CD4-positive, alpha-beta T cell treated with Interleukin-21 for 1 hour (primary cell): ENCODE measurements at regions not wholly inside any gene's neighbourhood (a gene's known extent, or its start where the extent isn't known, plus 50 kb on each side); places are given as distances from the start of the nearest gene placed in this dataset.

Experiments
- DNase-seq: peaks from one replicate; pipeline ENCODE4 v3.0.0-alpha.2; 2020

DNA sequence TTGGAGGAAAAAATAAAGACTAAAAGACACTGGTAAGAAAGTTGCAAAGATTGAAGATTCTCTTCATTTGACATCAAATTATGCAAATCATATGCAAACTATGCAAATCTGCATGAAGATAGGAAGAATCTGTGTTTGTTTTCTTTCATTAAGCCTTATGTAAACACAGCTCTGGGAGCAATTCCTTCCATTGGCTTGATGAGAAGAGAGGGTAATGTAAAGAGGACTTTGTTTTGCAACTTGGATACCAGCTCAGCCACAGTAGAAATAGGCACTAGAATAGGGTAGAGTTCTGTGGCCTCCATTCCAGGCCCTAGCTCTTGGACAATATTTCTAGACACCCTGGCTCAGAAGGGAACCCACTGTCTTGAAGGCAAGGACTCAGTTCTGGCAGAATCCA is 388.4 kb upstream of the RASGEF1B start:
- no peak for DNase-seq

DNA sequence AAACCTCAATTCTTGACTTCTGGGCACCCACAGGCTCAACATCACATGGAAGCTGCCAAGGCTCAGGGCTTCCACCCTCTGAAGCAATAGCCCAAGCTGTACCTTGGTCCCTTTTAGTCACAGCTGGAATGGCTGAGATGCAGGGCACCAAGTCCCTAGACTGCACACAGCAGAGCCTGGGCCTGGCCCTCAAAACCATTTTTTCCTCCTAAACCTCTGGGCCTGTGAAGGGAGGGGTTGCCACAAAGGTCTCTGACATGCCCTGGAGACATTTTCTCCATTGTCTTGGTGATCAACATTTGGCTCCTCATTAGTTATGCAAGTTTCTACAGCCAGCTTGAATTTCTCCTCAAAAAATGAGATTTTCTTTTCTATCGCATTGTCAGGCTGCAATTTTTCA is 382.7 kb upstream of the RASGEF1B start:
- DNase-seq: no peak

DNA sequence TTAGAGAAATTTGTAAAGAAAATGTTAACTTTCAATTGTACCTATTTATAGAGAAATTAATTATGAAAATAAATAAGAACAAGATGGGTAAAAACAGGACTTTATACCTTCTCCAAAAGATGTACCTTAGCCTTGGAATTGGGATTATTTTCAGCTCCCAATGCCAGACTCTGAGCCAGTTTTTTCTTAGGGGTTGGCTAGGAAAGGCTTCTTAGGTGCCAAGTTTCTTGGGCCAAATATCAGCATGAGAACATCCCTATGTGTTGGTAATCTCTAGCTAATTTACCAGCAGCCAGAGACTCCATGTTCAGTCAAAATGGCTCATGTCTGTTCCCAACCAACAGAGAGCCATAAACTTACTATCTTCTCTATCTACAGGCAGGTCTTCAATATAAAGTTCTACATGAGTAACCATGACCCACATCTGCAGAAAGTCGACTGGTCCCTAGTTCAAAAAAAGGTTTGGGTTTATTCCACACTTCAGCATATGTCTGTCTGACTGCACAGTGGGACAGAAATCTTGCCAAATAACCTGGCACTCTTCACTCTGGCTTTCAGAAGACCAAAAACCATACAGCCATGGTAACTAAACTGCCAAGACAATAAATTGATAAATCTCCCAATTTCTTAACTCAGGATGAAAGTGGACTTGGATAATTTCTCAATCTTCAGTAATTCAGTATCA is 380.5 kb upstream of the RASGEF1B start:
- no peak for DNase-seq

DNA sequence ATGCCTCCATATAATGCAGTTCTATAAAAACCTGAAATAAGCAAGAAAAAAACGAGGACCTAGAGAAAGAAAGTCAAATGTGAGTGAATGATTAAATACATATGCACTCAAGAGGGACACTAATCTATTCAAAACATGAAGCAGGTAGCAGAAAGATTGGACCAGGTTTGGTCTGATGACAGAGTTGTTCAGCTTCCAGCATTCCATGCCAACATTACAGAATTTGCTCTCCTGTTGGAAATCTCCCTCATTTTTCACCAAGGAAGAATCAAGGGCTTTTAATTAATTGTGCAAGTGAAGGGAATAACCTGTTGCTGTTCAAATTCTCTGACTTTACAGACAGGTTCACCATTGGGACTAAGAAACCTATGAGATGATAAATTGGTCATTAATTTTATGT is 379.0 kb upstream of the RASGEF1B start:
- no peak for DNase-seq

DNA sequence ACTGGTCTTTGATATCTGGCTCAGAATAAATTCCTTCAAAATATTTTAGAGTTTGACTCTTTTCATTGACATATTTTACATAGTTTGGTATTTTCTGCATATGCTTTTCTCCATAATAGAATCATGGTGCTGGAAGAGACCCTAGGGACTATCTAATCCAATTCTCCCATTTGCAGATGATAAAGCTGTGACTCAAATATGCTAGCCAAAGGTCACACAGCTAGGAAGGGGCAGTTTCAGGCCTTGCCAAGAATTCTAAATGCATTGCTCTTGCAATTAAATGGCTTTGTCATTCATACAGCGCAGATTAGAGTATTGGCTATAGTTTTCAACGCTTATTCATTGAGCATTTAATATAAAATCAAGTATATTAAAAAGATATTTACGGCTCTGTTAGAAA is 374.1 kb upstream of the RASGEF1B start:
- DNase-seq: no peak

DNA sequence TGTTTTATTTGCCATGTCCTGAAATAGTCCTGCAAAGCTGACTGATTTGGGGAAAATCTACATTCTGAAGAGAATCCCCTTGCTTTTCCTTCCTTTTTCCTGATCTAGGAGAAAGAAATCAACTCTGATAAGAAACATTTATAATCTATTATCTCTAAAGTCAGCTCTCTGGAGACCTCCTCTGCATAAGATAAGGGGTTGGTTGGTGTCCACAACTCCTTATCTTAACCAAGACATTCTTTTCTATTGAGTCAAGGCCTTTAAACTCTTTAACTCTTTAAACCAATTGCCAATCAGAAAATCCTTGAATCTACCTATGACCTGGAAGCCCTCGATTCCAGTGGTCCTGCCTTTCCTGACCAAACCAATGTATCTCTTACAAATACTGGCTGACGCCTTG is 373.6 kb upstream of the RASGEF1B start:
- DNase-seq: no peak

DNA sequence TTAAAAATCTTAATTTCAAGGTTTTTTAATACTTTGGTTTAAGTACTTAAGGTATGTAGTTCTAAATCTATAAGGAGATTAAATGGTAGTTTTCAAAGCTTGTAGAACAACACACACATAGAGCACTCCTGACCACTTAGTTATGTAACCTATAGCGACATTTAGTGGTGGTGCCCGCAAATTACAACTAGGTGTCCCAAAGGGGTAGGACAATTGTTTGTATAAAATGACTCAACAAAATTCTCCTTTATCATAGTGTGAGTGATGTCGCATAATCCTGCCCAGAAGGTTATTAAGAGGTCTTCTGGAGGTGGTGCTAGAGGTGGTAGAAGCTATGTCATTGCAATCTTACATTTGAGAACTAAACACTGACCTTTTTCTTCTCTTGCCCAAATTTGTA is 373.0 kb upstream of the RASGEF1B start:
- peak; percentile 81 for DNase-seq

DNA sequence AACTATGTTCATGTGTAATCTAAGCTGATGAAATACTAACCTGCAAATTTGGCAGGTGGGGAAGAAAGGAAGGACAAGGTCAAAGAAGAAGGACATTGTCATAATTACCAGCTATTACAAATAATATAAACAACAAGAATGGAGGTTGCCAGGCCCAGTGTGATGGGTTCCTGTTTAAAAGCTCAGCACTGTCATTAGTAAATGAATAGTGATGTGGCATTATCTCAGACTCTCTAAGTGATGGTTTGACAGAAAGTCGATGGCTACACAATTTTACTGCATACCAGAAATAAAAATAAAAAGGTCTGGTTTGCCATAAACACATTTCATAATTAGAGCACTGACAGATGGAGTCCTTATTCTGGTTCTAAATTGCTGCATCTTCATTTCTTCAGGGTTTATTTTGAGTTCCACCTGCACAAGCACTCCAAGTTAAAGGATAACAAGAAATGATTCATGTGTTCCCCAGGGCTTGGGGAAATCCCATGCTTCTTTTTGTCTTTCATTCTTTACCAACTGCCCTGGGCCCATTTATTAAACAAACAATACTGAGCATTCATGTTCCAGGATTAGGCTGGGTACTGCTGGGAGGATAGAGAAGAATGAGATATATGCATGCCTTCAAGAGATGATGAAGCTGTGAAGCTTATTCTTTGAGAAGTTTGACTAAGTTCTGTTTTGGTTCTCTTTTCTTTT is 367.8 kb upstream of the RASGEF1B start:
- DNase-seq: no peak

DNA sequence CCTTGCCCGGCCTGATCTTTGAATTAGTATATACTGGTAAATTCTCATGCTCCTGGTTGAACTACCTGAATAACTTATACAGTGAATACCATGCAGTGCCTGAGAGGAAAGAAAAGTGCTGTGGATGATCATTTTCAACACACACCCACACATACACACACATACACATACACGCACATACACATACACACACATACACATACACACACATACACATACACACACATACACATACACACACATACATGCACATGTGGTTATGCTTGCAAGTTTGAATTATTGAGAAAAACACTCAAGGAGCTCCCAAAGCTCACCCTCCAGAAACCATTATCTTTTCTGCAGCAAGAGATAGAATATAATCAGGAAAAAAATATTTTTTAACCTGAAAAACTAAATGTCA is 366.9 kb upstream of the RASGEF1B start:
- DNase-seq: no peak

DNA sequence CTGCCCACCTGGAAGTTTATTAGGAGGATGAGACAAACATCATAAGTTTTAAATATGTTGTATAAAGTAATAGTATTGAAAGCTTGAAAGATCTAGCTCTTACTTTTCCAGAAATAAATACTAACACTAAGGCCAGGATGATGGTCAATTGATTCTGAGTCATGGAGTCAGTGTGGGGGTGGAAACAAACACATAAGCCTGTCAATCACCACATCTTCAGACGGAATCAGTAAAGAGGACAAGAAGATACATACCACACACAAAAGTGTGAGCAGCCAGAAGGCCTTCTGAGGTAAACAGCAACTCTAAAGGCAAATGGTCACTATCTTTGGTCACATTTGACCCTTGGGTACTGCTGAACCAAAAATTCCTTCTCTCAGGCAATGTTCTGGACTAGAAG is 365.0 kb upstream of the RASGEF1B start:
- DNase-seq: no peak

DNA sequence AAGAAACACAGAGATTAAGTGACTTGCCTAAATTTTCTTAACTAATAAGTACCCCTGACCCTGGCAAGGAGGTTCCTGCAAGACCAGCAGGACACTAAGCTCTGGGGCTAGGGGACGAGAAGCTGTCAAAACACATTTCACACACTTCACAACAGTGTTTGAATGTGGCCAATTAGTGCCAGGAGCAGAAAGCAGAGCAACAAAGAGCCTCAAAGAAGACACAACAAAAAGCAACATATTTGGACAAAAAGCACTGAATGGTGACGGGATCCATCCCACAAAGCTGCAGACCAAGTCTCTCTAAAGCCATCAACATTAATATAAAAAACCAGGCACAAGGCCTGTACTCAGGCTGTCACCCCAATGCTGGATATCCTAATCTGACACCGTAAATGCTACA is 361.9 kb upstream of the RASGEF1B start:
- DNase-seq: no peak

DNA sequence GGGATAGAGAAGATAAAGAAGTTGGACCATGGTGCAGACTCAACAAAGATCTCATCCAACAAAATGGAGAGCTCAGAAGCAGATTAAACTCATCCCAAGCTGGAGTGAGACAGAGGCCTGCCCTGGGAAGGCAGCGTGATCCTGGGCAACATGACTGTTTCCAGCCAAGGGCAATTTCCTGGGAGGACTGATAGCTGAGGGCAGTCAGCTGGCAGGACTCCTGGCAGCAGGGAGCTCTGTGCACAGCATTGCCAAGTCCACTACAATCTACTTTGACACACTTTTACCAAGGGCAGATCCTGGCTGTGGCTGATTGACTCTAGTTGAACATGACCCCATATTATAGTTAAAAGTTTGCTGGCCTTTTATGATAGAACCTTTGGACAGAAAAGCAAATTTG is 357.3 kb upstream of the RASGEF1B start:
- no peak for DNase-seq

DNA sequence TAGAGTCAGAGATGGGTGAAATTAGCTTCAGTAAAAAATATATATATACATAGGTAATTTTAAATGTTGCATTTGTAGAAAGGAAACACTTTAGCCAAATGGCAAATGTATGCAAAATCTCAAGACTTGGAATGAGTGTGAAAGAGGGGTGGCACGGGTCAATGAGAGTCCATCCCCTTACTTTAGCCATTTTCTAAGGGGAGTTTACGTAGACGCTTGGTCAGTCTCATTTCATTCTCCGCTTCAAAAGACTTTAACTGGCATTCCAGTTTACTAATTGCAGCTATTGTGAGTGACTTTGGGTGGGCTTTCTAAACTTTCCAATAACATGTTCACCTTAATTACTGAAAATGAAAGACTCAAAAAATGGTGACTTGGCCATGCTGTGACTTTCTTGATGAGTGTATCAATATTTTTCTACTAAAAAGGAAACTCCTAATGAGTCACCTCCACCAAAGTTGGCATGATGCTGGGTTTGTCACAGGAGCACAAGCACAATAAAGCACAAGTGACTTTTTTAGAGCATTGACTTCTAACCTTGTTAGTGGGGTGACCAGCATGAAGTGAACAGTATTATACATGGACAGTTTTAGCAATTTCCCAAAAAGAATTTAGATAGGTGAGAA is 356.0 kb upstream of the RASGEF1B start:
- DNase-seq: no peak

DNA sequence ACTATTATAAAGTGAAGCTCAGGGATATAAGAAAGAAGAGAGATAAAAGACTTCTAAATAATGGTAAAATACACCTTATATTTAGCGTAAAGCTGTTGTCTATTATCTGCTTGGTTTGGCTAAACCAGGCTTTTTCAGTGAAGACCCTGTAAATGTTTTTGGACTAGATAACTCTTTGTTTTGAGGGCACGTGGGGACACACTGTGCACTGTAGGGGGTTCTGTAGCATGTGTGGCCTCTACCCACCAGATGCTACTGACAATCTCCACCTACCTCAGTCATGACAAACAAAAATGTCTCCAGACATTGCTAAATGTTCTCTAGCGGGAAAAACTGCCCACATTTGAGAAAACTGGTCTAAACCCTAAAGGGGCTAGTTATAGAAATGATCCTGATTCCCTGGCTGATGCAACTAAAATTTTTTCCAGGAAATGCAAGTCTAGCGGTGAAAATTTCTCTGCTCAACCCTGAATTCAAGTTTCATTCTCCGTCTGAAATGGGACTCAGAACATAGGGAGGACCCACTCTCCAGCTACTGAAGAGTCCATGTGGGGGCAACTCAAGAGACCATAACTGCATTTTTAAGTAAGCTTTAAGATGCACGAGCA is 355.2 kb upstream of the RASGEF1B start:
- no peak for DNase-seq

DNA sequence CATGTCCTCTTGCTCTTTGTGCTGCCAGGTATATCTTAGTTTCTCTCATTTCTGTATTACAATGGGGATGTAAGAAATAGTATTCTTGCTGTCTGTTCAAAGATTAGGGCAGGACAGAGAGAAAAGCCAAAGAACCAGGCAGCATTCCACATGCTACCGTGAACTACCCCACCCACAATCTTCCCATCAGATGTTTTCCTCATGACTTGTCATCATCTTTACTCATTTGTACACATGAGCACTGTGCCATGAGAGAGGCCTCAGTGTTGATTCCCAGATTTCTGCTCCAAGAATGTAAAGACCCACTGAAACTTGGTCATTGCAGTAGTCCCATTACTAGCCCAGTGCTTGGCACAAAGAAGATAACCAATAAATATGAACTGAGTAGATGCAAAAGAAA is 354.6 kb upstream of the RASGEF1B start:
- DNase-seq: no peak

DNA sequence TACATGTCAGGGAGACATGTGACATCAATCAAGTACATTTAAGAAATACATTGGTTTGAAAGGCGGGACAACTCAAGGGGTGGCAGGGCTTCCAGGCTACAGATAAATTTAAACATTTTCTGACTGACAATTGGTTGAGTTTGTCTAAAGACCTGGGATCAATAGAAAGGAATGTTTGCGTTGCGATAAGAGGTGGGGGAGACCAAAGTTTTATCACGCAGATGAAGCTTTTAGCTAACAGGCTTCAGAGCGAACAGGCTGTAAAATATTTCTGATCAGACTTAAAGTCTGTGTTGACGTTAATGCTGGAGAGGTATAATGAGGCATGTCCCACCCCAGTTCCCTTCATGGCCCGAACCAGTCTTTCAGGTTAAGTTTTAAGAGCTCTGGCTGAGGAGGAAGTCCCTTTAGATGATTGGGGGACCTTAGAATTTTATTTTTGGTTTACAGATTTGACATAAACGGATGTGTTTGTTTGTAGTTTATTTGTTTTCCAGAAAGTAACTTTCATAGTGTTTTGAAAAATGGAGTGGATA is 346.7 kb upstream of the RASGEF1B start:
- DNase-seq: no peak

DNA sequence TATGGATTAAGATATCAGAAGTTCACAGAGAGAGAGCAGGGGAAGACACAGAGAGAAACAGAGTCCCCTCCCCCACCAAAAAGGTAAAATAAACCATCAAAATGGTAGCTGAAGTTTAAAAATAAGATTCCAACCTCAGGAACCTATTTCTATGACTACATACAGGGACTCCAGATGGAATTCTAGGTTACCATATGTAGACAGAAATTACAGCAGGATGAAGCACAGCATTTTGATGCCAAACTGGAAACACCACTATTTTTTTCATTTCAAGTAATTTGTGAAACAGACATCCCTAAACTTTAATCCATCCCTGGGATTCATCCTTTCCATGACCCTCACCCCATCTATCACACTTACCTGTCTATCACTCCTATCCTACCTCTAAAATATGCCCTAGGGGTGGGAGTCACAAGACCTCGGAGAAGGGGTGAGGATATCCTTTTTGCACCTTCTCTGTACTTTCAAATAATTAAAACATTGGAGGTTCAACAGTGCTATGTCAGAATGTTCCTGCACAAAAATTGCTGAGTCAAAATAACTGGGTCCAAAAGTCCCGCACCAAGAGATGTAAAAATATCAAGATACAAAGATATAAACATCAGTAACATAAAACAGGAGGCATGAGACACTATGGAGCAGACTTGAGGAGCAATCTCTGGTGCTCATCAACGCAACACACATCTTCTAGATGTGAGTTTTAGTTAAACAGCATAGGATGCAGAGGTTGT is 344.5 kb upstream of the RASGEF1B start:
- no peak for DNase-seq

DNA sequence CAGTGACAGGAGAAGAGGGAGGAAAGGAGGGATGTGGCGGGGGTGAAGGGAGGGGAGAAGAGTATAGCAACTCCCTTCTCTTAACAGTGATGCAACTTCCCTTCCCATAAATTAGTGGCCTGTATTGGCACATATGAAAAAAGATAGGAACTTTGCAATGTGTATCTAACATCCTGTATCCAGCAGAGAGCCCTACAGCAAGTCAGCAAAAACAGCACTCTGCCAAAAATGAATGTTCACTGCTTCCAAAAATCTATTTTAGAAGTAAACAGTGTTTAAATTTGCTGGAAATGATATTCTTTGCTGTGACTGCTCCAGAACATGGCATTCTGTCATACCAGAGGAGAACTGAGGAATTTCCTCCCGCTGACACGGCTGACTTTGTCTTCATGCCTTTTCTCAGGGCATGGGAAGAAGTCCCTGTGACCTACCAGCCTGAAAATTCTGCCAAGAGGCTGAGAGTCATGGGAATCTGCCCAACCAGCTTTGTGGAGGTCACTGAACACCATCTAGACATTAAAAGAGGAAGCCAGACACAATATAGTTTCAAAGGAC is 343.4 kb upstream of the RASGEF1B start:
- DNase-seq: no peak

DNA sequence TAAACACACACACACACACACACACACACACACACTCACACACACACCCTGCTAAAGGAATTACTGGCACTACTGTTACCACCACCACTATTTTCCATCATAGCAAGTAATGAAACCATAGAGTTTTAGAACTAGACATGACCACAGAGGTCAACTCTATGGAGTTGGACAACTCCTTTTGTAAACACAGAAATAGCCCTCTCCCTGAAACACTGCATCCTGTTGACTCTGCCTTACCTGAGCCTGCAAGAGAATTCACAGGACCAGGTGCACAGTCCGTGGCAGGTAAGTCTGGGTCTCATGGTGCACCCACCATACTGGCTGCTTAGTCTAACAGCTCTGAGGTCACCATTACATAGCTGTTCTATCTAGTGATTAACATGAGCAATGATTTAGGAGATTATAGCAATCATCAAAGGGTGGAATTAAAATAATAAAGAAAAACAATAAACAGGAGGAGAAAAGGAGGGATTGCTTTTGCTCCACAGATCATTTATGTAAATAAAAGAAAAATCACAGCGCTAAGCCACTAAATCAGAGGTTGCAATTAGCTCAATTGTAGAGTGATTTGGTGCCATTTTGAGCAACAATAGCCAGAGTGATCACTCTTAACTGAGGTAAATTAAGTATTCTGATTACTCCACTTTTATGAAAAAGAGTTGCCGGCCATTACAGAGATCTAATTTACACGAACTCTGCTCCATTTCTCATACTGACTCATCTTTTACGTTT is 340.0 kb upstream of the RASGEF1B start:
- DNase-seq: no peak

DNA sequence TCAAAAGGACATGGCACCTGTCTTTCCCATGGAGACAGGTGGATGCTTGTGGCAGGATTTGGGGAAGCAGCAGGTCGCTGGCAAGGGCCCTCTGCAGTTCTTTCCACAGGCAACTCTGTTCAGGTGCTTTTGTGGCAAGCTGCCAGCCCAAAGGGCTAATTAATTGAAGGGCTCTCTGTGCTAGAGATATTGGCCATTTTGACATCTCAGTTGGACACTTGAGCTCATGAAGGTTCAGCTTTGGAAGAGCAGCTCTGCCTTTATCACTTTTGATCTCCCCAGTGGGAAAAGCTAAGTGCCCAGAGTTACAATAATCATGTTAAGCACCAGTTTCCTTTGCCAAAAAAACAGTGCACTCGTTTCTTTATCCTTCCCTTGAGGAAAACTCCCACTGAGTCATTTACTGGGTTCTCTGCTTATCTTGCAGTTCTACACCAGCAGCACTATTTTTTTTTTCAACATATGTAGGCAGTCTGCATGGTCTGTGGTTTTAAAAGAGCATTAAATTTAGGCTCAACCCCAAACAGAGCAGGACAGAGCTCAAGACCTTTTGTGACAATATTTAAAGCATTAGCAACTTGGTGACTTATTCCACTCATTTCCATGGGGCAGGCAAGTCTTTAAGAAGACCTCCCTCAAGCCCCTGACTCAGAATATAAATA is 336.4 kb upstream of the RASGEF1B start:
- DNase-seq: no peak

DNA sequence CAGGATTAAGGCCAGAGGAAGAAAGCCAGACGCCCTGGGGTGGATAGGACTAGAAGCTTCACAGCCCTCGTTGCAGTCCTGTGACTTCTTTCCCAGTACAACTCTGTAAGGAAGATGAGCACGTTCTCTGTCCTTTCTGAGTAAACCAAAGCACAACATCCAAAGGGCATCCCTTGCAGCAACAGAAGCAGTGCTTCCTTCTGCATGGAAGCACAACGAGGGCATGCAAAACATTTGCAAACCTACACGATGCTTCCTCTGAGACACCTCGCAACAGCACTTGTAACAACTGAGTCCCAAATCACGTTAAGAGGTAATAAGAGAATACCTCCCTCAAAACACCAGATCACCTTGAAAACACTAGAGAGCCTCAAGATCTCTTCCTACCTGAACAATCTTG is 335.7 kb upstream of the RASGEF1B start:
- DNase-seq: no peak

DNA sequence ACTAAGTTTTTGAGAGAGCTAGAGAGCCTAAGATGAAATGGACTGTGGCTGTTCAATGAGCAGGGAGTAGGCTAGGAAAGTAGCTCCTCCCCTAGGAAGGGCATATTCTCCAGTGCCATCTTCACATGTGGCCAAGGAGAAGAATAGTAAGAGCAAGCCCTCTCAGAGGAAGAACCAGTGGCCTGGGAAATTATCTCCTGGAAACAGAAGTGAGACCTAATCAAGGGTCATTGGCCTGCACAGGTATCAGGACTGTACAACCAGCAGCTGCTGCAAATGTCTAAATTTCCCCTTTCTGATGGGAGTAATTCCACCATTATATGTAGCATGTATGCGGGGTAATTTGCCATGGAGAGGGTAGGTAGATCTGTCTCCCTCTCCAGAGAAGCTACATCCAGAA is 334.8 kb upstream of the RASGEF1B start:
- no peak for DNase-seq
